ENCODE measurements at regions not wholly inside any gene's neighbourhood (a gene's known extent, or its start where the extent isn't known, plus 50 kb on each side); places are given as distances from the start of the nearest gene placed in this dataset.
"Not testable (repeated sequence)": the region's sequence is repeated elsewhere in the genome, so short reads cannot be mapped to it uniquely, and the experiment has no call there.

- H3K9me3 ChIP-seq = no peaks in the 10 kb centered on the region
- H3K36me3 ChIP-seq = no peaks in the 10 kb centered on the region
- intact Hi-C loops (cut with DNase I) = loop anchor here in 1 of 4 donors (10.0 kb wide), 1 partner anchor 50 kb away; no protein-coding TSS in a partner anchor
- DNase-seq = no peak
- no peak for TF ChIP-seq POLR2A (IDR thresholded peaks at IDR 0.05)
- TF ChIP-seq EP300 (IDR thresholded peaks at IDR 0.05) = no peak
- TF ChIP-seq, protein P1, sequence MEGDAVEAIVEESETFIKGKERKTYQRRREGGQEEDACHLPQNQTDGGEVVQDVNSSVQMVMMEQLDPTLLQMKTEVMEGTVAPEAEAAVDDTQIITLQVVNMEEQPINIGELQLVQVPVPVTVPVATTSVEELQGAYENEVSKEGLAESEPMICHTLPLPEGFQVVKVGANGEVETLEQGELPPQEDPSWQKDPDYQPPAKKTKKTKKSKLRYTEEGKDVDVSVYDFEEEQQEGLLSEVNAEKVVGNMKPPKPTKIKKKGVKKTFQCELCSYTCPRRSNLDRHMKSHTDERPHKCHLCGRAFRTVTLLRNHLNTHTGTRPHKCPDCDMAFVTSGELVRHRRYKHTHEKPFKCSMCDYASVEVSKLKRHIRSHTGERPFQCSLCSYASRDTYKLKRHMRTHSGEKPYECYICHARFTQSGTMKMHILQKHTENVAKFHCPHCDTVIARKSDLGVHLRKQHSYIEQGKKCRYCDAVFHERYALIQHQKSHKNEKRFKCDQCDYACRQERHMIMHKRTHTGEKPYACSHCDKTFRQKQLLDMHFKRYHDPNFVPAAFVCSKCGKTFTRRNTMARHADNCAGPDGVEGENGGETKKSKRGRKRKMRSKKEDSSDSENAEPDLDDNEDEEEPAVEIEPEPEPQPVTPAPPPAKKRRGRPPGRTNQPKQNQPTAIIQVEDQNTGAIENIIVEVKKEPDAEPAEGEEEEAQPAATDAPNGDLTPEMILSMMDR (IDR thresholded peaks at IDR 0.05) = no peak
- no peaks in the 10 kb centered on the region for H3K4me1 ChIP-seq (ENCODE audit: insufficient read depth)
- no peak overlapping the region for H3K27ac ChIP-seq
- H3K27me3 ChIP-seq = no peaks in the 10 kb centered on the region
- H3K4me3 ChIP-seq = no peak overlapping the region
Observed at GRCh38 chr18:14964406-14964805, 216.4 kb downstream of the ANKRD30B start.

DNA sequence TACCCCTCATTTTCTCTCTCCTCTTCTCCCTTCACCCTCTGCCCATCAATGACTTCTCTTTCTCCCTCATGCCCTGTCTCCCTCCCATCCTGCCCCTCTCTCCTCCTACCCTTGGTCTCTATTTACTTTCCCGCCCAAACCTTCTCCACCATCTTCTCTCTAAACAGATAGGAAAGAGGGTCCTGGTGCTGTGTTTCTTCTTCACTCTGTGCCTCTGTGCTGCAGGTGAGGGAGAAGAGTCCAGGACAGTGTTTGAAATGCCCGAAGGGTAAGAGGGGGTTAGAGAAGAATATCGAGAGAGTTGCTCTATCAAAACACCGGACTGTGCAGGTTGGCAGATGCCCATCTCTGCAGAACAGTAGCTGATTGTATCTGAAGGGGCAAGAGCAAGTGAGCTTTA, 217.0 kb downstream of the ANKRD30B start:
- H3K4me1 ChIP-seq (ENCODE audit: insufficient read depth); H3K36me3 ChIP-seq; DNase-seq; H3K4me3 ChIP-seq; H3K27me3 ChIP-seq; H3K27ac ChIP-seq; H3K9me3 ChIP-seq: not testable (repeated sequence)
- intact Hi-C loops (cut with DNase I) = loop anchor here in 1 of 4 donors (10.0 kb wide), 1 partner anchor 50 kb away; no protein-coding TSS in a partner anchor
- 84 to 91% (median 85%) methylated on average over 4 of the region's 4 CpGs for WGBS, 3 donors

- no peak overlapping the region for H3K27ac ChIP-seq
- H3K27me3 ChIP-seq = no peaks in the 10 kb centered on the region
- DNase-seq = no peak
- intact Hi-C loops (cut with DNase I) = loop anchor here in 1 of 4 donors (10.0 kb wide), 1 partner anchor 51 kb away; no protein-coding TSS in a partner anchor
- no peak overlapping the region for H3K4me3 ChIP-seq
- H3K4me1 ChIP-seq (ENCODE audit: insufficient read depth) = no peaks in the 10 kb centered on the region
- H3K9me3 ChIP-seq = no peaks in the 10 kb centered on the region
- H3K36me3 ChIP-seq = no peaks in the 10 kb centered on the region
- 79 to 86% (median 84%) methylated on average over 11 of the region's 11 CpGs for WGBS, 3 donors
- TF ChIP-seq EP300 (IDR thresholded peaks at IDR 0.05) = no peak
- no peak for TF ChIP-seq POLR2A (IDR thresholded peaks at IDR 0.05)
- TF ChIP-seq, protein P1 (IDR thresholded peaks at IDR 0.05) = no peak
Observed at GRCh38 chr18:14965553-14965952, 217.6 kb downstream of the ANKRD30B start.

DNA sequence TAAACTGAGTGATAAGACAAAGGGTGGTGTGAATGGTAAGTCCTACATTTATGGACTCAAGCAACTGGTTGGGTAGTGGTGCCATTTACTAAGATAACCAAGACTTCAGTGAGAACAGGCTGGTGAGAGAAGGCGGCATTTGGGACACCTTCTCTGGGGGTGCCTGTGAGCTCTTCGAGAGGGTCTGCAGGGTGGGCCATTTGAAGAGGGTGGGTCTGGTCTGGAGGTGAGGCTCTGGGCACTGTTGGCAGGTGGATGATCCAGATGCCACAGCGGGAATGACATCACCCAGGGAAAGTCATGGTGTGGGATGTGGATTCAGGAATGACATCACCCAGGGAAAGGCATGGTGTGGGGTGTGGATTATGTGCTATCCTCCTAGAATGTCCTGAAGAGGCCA, 219.3 kb downstream of the ANKRD30B start:
- H3K4me1 ChIP-seq (ENCODE audit: insufficient read depth); DNase-seq; H3K27me3 ChIP-seq; H3K9me3 ChIP-seq; H3K4me3 ChIP-seq; H3K27ac ChIP-seq; H3K36me3 ChIP-seq: not testable (repeated sequence)
- intact Hi-C loops (cut with DNase I) = loop anchor here in 1 of 4 donors (10.0 kb wide), 1 partner anchor 52 kb away; no protein-coding TSS in a partner anchor
- 70 to 88% (median 81%) methylated on average over 3 of the region's 3 CpGs for WGBS, 3 donors

- H3K4me3 ChIP-seq = no peak overlapping the region
- 57 to 66% (median 59%) methylated on average over 9 of the region's 9 CpGs for WGBS, 3 donors
- no peak overlapping the region for H3K27ac ChIP-seq
- H3K36me3 ChIP-seq = no peaks in the 10 kb centered on the region
- no peaks in the 10 kb centered on the region for H3K27me3 ChIP-seq
- intact Hi-C loops (cut with DNase I) = loop anchor here in 1 of 4 donors (10.0 kb wide), 1 partner anchor 55 kb away; no protein-coding TSS in a partner anchor
- no peaks in the 10 kb centered on the region for H3K4me1 ChIP-seq (ENCODE audit: insufficient read depth)
- no peaks in the 10 kb centered on the region for H3K9me3 ChIP-seq
- no peak for TF ChIP-seq EP300 (IDR thresholded peaks at IDR 0.05)
- no peak for TF ChIP-seq POLR2A (IDR thresholded peaks at IDR 0.05)
- TF ChIP-seq, protein P1 (IDR thresholded peaks at IDR 0.05) = no peak
- no peak for DNase-seq
Observed at GRCh38 chr18:14969500-14969899, 221.5 kb downstream of the ANKRD30B start.

Measured in ovary (tissue), 7 donors.